Esophagus squamous epithelium (tissue), 5 donors: ENCODE measurements at regions not wholly inside any gene's neighbourhood (a gene's known extent, or its start where the extent isn't known, plus 50 kb on each side); places are given as distances from the start of the nearest gene placed in this dataset.

Source experiments
- DNase-seq: peaks from one replicate; lab custom pipeline; 2025; lab: John Stamatoyannopoulos, UW
- H3K27ac ChIP-seq, 4 donors: fragments of 200-600 bp; sonication (generic); one replicate each; pipeline ENCODE4 v1.5.1; 2016 to 2019; ENCODE audit warnings: mild to moderate bottlenecking in 1 of 4
- H3K27me3 ChIP-seq, 4 donors: fragments of 200-600 bp; sonication (generic); 1 replicate in 3 of 4; 2 replicates in 1 of 4; pipeline versions ENCODE4 v1.5.1 to v1.6.0; 2017 to 2021; ENCODE audit warnings: antibody characterized with exemption in 1 of 4
- H3K36me3 ChIP-seq, 3 donors: fragments of 200-600 bp; sonication (generic); one replicate each; pipeline ENCODE4 v1.5.1; 2016 to 2019
- H3K4me1 ChIP-seq, 3 donors: fragments of 200-600 bp; sonication (generic); one replicate each; pipeline ENCODE4 v1.5.1; 2017 to 2019
- H3K4me3 ChIP-seq, 4 donors: fragments of 200-600 bp; sonication (generic); 1 replicate in 3 of 4; 2 replicates in 1 of 4; pipeline ENCODE4 v1.5.1; 2016 to 2019; ENCODE audit warnings: mild to moderate bottlenecking in 2 of 4, moderate library complexity in 1 of 4
- H3K9me3 ChIP-seq, 3 donors: fragments of 200-600 bp; sonication (generic); one replicate each; pipeline ENCODE4 v1.5.1; 2016 to 2019
- CTCF ChIP-seq, 6 experiments: fragments of 450-650 bp in 4 of 6; fragments of 200-600 bp in 2 of 6; sonication (generic) in 2 of 6; IDR thresholded peaks; one replicate each; pipeline ENCODE4 v1.5.1; 2016 to 2019; ENCODE audit warnings: antibody characterized with exemption in 6 of 6, mild to moderate bottlenecking in 4 of 6, moderate library complexity in 4 of 6
- POLR2A ChIP-seq, 4 donors: fragments of 450-650 bp; IDR thresholded peaks; one replicate each; pipeline ENCODE4 v1.6.1; 2017; ENCODE audit warnings: antibody characterized with exemption in 4 of 4, mild to moderate bottlenecking in 4 of 4, moderate library complexity in 3 of 4
- WGBS, 2 donors: methylation state at CpG; one replicate each; pipeline ENCODE4 v1.1.5; 2018; 5-methylcytosine and 5-hydroxymethylcytosine counted together
- intact Hi-C: fragments of 100-400 bp; cut with DNase I; formaldehyde crosslinking; loops from one replicate; pipeline ENCODE4 v1.15.0; 2022
- donor health status: DM: yes; HTN: yes; CAD: no.

GRCh38 chr14:97452314-97452713 lies 655.1 kb downstream of the VRK1 start:
- Histone ChIP-seq H3K27ac (no peak overlapping the region), H3K4me3 (no peak overlapping the region), H3K36me3 (no peaks in the 10 kb centered on the region), H3K9me3 (no peaks in the 10 kb centered on the region), H3K4me1 (peaks cover 0 to 7% (median 0%) of the 10 kb centered on the region in 3 donors), H3K27me3 (peaks cover 0 to 13% (median 0%) of the 10 kb centered on the region in 4 donors)
- TF ChIP-seq CTCF (IDR thresholded peaks at IDR 0.05) (no peak), POLR2A (IDR thresholded peaks at IDR 0.05) (no peak)
- intact Hi-C loops, result no loop called here
- no peak for DNase-seq

- no peak for TF ChIP-seq CTCF (IDR thresholded peaks at IDR 0.05)
- TF ChIP-seq POLR2A (IDR thresholded peaks at IDR 0.05), result no peak
- Histone ChIP-seq H3K9me3 (no peaks in the 10 kb centered on the region), H3K27me3 (peaks cover 0 to 21% (median 0%) of the 10 kb centered on the region in 4 donors), H3K27ac (no peak overlapping the region), H3K4me1 (peaks cover 0 to 24% (median 3%) of the 10 kb centered on the region in 3 donors), H3K36me3 (no peaks in the 10 kb centered on the region), H3K4me3 (no peak overlapping the region)
- DNase-seq, result no peak
- intact Hi-C loops, result no loop called here
- WGBS, 2 donors, result 81 to 86% methylated on average over 2 of the region's 2 CpGs
These were observed 656.8 kb downstream of the VRK1 start for GRCh38 chr14:97453991-97454390.

GRCh38 chr14:97456462-97456861 lies 659.3 kb downstream of the VRK1 start:
- no peak for DNase-seq
- TF ChIP-seq POLR2A (IDR thresholded peaks at IDR 0.05) (no peak), CTCF (IDR thresholded peaks at IDR 0.05) (no peak)
- H3K27ac ChIP-seq, result peak overlapping the region in 1 of 4 donors; percentile 34
- H3K4me3 ChIP-seq, result no peak overlapping the region
- no peaks in the 10 kb centered on the region for H3K9me3 ChIP-seq
- intact Hi-C loops, result no loop called here
- no peaks in the 10 kb centered on the region for H3K36me3 ChIP-seq
- peaks cover 0 to 29% (median 0%) of the 10 kb centered on the region in 4 donors for H3K27me3 ChIP-seq
- WGBS, 2 donors, result 75 to 77% methylated on average over 8 to 9 of the region's 9 CpGs
- H3K4me1 ChIP-seq, result peaks cover 0 to 25% (median 3%) of the 10 kb centered on the region in 3 donors

- intact Hi-C loops, result no loop called here
- H3K4me1 ChIP-seq, result peaks cover 0 to 25% (median 3%) of the 10 kb centered on the region in 3 donors
- H3K36me3 ChIP-seq, result no peaks in the 10 kb centered on the region
- 37 to 38% methylated on average over 3 to 4 of the region's 4 CpGs for WGBS, 2 donors
- no peak overlapping the region for H3K4me3 ChIP-seq
- peaks cover 0 to 29% (median 0%) of the 10 kb centered on the region in 4 donors for H3K27me3 ChIP-seq
- no peak for TF ChIP-seq POLR2A (IDR thresholded peaks at IDR 0.05)
- no peak for DNase-seq
- H3K9me3 ChIP-seq, result peaks cover 0 to 5% (median 4%) of the 10 kb centered on the region in 3 donors
- H3K27ac ChIP-seq, result peak overlapping the region in 1 of 4 donors; percentile 34
These were observed 659.8 kb downstream of the VRK1 start for GRCh38 chr14:97456958-97457357.

GRCh38 chr14:97457575-97458085 lies 660.4 kb downstream of the VRK1 start:
- Histone ChIP-seq H3K27ac (no peak overlapping the region), H3K4me3 (no peak overlapping the region), H3K9me3 (peaks cover 0 to 9% (median 4%) of the 10 kb centered on the region in 3 donors), H3K4me1 (peaks cover 0 to 25% (median 3%) of the 10 kb centered on the region in 3 donors), H3K27me3 (peaks cover 0 to 29% (median 0%) of the 10 kb centered on the region in 4 donors), H3K36me3 (no peaks in the 10 kb centered on the region)
- WGBS, 2 donors, result 75 to 86% methylated on average over 16 of the region's 16 CpGs
- intact Hi-C loops, result no loop called here
- DNase-seq, result no peak
- TF ChIP-seq CTCF (IDR thresholded peaks at IDR 0.05) (no peak), POLR2A (IDR thresholded peaks at IDR 0.05) (no peak)
